NOMO-1 treated with dmso at 0.1 percent for 144 hours (cell line): ENCODE measurements at regions not wholly inside any gene's neighbourhood (a gene's known extent, or its start where the extent isn't known, plus 50 kb on each side); places are given as distances from the start of the nearest gene placed in this dataset.
"Not testable (repeated sequence)": the region's sequence is repeated elsewhere in the genome, so short reads cannot be mapped to it uniquely, and the experiment has no call there.

Experiments used
- DNase-seq: peaks from one replicate; lab custom pipeline; 2025; ENCODE audit not compliant: unreplicated experiment; lab: John Stamatoyannopoulos, UW

DNA sequence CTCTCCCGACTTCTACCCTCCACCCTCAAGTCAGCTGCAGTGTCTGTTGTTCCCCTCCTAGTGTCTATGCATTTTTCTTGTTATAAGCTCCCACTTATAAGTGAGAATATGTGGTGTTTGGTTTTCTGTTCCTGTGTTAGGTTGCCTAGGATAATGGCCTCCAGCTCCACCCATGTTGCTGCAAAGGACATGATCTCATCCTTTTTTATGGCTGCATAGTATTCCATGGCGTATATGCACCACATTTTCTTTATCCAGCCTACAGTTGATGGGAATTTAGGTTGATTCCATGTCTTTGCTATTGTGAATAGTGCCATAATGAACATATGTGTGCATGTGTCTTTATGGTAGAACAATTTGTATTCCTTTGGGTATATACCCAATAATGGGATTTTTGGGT is 80.7 kb downstream of the SPTSSA start:
- not testable (repeated sequence) for DNase-seq

DNA sequence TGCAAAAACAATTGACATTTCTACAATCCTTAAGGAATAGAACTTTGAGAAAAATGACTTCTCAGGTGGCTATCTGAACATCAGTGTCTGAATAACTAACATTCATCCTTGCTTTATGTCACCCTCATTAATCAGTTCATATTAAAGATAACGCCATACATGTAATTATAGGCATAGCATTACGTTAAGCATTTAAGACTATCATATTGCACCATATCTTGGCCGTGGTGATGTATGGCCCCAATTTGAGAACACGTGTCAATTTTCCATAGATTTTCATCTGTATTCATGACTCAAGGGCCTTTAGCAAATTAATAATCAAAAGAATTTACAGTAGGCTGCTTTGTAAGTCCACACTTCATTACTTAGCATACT is 81.6 kb downstream of the SPTSSA start:
- DNase-seq: no peak

DNA sequence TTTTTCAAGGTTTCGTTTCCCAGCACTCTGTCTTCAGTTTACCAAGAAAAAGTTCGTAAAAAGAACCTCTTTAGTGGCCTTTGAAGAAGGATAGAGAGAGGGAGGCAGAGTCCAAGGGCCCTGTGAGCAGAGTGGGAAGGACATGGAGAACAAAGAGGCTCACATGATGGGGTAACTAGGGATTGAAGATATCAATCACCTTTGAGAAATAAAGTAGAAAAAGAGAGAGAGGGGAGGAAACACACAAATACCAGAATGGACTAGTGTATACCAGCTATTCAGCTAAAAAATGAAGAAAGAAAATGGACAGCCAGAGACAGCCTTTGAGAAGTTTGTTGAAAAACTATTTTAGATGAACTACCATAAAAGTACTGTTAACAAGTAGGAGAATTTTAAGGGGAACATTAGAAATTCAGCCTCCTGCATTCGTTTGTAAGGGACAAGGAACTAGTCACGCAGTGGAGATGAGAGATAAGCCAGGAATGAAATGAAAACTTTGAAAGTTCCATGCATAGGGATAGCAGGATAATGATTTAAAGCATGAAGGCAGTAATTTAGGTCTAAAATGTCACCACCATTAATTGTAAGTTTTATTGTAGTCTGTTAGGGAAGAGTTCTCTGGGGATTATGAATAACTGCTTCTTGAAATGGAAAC is 82.1 kb downstream of the SPTSSA start:
- no peak for DNase-seq

DNA sequence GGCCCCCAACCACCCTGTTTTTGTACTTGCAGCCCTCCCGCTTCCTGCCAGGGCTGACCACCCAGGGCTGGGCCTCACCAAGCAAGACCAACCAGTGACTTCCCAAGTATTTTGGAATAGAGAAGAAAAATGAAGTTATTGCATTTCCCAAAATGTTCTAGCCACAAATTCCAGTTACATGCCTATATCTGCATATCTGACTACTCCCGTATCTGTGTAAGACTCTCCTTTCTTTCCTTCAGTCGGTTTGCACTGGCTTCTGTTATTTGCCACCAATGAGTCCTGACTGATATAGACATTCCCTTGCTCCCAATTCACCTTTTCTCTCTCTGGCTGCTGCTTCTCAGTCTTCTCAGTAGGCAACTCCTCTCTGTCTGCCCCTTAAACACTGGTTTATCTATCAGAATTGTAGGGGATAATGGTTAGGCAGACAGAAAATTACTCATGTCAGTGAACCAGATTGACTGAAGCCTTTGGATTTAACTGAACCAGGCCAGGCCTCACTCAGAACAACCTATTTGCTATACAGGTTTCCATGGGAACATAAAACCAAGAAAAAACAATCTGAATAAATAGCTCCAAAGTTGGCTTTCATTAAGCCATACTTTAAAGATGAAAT is 85.3 kb downstream of the SPTSSA start:
- no peak for DNase-seq

DNA sequence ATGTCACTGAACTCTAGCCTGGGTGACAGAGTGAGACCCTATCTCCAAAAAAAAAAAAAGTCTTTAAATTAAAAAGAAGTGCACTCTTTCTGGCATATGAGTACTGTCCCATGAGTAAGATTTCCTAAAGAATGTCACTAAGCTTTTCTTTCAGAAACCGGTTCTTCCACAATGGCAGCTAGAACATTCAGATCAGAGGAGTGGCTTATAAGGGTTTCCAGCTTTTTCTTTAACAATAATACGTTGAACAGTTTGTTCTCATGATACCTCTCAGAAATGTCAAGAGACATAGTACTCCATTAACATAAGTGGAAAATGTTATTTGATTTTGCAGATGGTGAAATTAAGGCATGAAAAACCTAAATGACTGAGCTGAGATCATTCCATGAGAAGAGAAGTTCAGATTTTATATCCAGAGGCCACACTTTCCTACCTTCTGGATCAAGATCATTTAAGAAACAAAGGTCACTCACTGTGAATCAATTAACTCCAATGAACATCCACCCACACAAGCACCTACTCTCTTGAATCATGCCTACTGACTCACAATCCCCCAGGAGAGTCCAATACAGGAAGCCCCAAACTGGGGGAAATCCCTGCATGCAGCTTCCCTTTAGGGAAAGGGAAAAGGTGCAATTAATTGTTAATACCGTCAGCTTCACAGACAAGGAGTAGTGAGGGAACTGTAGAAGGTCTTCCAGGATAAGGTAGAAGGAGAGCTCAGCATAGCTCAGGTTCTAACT is 86.9 kb downstream of the SPTSSA start:
- no peak for DNase-seq

DNA sequence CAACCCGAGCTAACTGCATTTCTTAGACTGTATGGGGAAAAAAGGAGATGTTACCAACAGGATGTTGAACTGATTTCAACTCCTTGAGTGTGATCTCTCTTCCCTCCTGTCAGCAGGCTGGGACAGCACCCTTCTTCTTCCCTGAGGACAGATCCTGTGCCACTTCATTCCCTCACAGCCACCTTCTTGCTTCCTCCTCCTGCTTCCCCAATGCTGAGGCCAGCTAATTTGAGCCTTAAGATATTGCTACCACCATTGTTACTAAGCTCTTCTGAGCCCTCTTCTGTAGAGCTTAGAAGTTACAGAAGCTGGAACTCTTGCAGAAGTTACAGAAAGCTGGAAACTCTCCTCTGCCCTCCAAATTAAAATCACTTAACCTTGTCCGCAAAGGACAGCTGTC is 88.8 kb downstream of the SPTSSA start:
- no peak for DNase-seq

DNA sequence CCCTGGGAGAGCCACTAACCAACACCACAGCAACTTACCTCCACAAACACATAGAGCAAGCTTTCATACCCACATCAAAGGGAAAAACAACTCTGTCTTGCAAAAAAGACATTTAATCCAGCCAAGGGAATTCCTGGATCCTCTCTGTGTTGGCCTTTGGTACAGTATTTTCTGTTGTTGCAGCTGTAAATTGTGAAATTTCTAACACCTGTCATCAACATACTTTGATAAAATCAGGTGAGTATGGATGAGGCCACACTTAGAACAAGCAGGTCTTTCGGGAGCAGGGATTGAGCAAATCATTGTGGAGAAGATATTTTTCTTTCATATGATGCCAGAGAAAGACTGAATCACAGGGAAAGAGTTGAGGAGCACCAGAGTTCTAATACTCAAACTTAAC is 89.3 kb downstream of the SPTSSA start:
- no peak for DNase-seq

DNA sequence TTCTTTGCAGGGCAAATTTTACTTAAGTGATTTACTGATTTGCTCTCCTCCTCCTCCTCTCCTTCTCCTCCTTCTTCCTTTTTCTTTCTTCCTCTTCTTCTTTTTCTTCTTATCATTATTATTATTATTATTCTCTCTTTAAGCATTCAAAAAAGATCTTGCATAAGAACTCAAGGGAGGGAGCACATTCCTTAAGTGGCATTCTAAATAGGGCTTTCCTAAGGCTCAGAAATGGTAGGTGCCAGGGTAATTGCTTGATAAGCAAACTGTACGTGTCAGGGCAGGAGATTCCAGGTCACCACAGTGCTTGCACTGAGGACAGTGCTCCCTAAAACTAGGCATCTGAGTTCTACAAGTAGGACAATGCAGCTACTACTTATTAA is 92.4 kb downstream of the SPTSSA start:
- no peak for DNase-seq

DNA sequence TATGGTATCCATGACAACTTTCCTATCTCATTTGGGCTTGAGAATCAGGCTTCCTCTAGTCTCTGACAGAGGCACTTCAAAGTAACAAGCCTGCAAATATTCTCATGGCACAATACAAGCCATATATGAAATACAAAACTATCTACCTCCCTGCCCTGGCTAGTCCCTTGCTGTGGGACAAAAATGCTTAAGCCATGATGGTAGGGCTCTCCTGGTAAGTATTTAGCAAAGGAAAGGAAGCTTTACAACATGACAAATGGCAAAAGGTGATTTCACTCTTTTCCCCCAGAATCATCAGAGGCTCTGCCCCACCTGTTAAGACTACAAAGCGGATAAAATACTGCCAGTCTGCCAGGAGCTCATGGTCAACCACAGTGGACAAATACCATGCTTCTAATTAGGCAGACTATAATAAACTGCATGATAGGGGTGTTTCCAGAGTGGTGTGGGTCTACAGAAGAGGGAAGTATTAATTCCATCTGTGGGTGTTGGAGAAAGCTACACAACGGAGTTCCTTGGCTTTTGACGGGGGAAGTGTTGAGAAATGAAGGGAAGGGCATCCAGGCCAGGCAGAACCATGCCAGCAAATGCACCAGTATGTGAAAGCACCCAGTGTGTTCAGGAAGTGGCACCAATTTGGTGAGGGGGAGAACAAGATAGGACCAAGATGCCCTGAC is 92.9 kb downstream of the SPTSSA start:
- DNase-seq: no peak

DNA sequence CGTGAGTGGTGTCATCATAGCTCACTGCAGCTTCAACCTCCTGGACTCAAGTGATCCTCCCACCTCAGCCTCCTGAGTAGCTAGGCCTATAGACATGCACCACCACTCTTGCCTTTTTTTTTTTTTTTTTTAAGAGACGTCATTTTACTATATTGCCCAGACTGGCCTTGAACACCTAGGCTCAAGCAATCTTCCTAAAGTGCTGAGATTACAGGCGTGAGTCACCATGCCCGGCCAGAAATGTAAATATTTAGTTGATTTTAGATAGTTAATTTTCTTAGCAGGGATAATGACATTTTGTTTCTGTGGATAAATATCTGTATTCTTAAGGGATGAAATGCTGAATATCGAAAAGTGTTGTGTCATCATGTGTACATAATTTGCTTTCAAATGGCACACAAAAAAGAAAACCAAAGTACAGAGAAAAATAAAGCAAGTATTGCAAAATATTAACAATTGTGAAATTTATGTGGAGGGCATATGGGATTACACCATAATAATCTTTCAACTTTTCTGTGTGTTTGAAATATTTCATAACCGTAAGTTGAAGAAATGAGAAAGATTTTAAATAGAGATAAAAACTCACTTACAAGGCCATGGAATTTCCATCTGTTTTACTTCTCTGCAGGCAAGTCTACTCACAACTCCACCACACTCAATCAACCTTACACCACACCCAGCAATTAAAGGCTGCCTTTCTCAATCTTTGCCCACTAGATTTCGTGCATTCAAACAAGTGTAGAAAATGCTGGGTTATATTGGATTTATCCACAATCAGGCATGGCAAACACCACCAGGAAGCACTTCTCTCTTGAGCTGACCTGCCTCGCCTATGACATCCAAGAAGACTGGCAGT is 93.7 kb downstream of the SPTSSA start:
- peak; percentile 84 for DNase-seq

DNA sequence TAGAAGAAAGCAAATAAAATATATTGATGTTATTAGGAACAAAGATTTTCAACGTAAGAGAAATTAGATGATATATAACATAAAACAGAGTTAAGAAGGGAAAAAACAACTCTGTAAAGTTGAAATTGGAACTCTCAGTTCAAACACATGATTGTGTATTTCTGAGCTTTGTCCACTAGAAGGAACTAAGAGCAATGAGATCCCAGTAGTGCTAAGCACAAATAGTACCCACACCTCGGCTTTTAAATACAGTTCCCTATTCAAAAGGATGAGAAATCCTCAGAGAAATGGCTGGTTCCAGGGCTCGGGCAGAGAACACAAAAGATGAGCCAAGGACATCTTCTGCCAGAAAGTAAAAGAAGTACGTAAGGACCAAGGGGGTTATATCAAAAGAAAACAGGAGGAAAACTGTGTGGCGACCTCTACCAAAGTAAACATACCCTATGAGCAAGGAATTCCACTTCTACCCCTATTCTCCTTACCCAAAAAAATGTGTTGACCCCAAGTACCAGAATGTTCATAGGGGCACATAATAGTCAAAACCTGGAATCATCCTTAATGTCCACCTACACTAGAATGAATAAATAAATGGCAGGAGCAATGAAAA is 96.6 kb downstream of the SPTSSA start:
- peak; percentile 49 for DNase-seq

DNA sequence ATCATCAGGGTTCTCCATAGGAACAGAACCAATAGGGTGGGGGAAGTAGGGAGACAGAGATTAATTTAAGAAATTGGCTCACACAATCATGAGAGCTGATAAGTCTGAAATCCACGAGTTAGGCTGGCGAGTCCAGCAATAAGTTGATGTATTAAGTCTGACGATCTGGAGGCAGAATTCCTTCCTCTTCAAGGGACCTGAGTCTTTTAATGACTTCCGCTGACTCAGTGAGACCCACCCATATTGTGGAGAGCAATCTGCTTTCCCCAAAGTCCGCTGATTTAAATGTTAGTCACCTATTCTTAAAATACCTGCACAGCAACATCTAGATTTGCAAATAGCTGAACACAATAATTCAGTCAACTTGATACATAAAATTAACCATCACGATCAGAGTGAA is 97.8 kb downstream of the SPTSSA start:
- no peak for DNase-seq

DNA sequence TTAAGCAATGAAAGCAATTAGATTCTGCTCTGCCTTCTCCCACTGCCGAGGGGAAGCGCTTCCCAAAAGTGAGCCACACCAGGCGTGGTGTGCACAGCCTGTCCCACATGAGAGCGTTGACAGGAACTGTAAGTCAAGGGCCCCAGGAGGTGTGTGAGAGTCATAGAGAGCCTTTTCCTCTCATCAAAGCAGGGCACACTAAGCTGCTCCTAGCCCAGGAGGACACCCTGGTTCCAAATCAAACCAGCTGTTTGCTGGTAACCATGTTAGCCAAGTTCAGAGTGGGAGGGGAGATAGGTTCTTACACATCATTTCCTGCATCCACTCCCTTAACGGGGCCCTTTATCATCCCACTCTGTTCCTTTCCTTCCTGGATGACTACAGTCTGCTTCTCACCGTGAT is 98.3 kb downstream of the SPTSSA start:
- DNase-seq: peak; percentile 59

DNA sequence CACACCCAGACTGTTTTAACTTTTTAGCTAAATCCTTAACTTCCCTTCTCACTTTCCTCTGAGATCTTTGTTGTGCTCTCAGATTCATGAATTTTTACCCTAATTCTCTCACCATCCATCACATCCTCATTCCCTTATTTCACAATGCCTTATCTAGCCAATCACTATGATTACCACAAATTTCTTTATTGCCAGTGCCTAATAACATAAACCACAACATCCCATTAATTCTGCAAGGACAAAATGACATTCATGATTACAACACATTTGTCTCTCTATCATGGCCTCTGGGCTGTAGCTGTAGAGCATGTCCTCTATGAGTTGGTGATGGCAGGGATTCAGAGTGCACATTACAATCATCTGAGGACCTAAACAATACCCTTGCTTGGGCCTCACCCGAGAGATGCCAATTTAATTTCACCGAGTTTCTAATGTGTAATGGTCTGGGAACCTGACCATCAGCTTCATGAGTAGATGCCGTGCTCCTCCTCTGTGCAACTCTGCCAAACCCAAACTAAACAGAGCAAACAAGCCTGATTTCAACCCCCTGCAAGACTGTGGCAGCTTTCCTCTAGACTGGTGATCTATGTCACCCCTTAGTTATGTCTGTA is 99.3 kb downstream of the SPTSSA start:
- no peak for DNase-seq

DNA sequence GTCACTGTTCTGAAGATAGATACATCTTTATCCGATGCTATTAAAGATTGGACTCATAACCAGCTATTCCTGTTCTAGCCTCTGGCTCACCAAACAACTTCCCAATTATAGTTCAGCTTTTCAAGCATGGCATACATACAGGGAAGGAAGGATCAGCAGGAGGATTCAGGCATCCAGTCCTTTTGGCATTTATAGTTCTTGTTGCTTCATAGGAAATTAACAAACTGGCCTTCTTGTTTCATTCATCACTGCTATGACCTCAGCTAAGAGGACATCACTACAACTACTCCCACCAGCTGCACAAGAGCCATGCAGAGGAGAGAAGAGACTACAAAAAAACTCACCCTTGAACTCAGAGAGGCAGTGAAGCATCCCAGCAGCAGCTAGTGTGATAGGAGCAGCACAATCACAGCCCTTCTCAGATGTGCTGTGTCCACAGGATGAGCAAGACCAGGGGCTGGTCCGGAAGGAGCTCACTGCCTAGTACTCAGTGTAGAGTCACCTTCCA is 100.5 kb downstream of the SPTSSA start:
- no peak for DNase-seq

DNA sequence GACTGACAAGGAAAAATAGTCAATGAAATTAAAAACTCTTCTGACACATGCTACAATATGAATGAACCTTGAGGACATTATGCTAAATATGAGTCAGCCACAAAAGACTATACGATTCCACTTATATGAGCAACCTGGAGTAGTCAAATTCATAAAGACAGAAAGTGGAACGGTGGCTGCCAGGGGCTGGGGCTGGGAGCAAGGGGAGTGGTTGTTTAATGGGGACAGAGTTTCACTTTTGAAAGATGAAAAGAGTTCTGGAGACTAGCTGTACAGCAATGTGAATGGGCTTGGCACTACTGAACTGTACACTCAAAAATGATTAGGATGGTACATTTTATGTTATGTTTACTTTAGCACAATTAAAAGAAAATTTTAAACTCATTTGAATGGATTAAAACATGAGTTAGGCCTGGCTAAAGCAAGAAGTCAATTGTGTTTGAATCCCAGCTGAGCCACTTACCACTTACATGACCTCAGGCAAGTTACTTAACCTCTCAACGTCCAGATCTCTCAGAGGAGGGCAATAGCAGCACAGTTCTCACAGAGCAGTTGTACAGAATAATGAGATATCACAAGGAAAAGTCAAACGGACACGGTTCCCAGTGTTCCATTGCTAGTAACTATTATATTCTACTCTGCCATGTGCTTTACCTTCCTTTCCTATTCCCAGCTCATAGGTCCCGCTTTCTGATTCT is 102.5 kb downstream of the SPTSSA start:
- DNase-seq: no peak

DNA sequence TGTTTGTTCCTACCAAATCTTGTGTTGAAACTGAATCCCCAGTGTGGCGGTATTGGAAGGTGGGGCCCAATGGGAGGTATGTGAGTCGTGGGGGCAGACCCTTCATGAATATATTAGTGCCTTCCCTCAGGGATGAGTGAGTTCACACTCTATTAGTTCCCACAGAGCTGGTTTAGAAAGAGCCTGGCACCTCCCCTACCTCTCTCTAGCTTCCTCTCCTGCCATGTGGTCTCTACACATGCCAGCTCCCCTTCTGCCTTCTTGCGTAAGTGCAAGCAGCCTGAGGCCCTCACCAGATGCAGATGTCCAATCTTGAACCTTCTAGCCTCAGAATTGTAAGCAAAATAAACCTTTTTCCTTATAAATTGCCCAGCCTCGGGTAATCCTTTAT is 105.8 kb downstream of the SPTSSA start:
- DNase-seq: peak; percentile 78

DNA sequence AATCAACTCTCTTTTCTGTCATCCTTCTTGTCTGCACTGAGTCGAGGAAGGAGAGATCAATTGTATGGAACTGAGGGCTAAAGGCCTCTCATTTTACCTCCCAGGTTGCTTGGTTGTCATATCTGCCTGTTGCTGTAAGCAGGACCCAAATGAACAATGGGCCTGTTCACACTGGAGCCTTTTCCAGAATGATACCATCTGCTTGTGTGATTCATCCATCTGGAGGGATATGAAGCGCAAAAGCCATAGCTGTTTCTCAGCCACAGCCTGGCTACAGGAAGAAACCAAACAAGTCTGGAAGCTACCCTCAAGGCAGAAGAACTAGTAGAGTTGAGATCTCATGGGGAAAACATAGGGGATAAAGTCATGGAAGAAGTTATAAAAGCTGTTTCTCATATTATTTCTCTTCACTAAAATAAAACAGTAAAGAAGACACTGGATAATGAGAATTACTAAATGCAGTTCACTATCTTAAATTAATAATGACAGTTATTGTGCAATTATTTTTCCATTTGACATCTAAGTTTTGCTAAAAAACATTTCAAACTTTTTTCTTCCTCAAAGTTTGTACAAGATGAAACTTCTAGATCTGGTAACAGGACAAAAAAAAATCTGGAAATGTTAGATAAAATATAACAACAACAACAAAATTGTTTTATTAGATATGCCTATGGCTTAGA is 106.3 kb downstream of the SPTSSA start:
- DNase-seq: no peak

DNA sequence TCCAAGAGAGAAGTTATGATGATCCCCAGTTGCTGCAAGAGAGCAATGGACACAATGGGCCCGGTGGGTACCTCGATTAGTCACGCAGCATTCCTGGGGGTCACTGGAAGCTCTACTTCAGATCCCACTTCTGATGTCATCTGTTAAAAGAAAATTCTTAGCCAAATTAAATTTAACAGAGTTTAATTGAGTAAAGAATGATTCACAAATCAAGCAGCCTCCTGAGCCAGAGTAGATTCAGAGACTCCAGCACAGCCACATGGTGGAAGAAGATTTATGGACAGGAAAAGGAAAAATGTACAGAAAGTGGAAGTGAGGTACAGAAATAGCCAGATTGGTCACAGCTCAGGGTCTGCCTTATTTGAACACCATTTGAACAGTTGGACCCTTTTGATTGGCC is 107.5 kb downstream of the SPTSSA start:
- peak; percentile 61 for DNase-seq
